ENCODE measurements at regions not wholly inside any gene's neighbourhood (a gene's known extent, or its start where the extent isn't known, plus 50 kb on each side); places are given as distances from the start of the nearest gene placed in this dataset.

DNA sequence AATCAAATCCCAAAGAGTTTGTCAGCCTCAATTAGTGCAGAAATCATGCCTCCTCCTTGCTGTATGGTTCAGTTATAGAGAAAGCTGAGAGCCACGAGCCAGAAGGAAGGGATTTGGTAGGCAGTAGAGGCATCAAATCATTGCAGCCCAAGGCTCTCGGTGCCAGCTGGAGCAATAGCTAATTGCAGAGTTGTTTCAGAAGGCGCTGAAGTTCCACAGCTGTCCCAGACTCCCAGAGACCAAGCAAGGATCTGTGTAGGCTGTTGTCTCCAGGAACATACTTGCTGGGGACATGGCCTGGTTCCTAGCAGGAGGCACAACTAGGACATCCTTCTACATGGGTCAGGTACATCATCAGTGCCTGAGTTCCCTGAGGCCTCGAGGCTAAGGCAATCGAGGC is 80.4 kb upstream of the WSCD2 start:
- TF ChIP-seq, protein P1, sequence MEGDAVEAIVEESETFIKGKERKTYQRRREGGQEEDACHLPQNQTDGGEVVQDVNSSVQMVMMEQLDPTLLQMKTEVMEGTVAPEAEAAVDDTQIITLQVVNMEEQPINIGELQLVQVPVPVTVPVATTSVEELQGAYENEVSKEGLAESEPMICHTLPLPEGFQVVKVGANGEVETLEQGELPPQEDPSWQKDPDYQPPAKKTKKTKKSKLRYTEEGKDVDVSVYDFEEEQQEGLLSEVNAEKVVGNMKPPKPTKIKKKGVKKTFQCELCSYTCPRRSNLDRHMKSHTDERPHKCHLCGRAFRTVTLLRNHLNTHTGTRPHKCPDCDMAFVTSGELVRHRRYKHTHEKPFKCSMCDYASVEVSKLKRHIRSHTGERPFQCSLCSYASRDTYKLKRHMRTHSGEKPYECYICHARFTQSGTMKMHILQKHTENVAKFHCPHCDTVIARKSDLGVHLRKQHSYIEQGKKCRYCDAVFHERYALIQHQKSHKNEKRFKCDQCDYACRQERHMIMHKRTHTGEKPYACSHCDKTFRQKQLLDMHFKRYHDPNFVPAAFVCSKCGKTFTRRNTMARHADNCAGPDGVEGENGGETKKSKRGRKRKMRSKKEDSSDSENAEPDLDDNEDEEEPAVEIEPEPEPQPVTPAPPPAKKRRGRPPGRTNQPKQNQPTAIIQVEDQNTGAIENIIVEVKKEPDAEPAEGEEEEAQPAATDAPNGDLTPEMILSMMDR (conservative IDR thresholded peaks at IDR 0.05; ENCODE audit: low read depth, low read length) = no peak
- TF ChIP-seq RAD21 (IDR thresholded peaks at IDR 0.05; ENCODE audit: low read length) (no peak), RCOR1 (IDR thresholded peaks at IDR 0.05; ENCODE audit: insufficient replicate concordance, low read length) (no peak), CEBPB (IDR thresholded peaks at IDR 0.05; ENCODE audit: low read depth, low read length) (no peak), FOS (IDR thresholded peaks at IDR 0.05; ENCODE audit: low read depth, low read length) (no peak), POLR2A (IDR thresholded peaks at IDR 0.05; ENCODE audit: low read depth, low read length) (no peak), SMC3 (IDR thresholded peaks at IDR 0.05; ENCODE audit: low read depth, low read length) (no peak), BHLHE40 (IDR thresholded peaks at IDR 0.05; ENCODE audit: low read depth, low read length) (no peak), CHD1 (IDR thresholded peaks at IDR 0.05; ENCODE audit: low read depth, low read length) (no peak), MAZ (IDR thresholded peaks at IDR 0.05; ENCODE audit: borderline replicate concordance, low read depth, low read length) (no peak)
- TF ChIP-seq, protein P2, sequence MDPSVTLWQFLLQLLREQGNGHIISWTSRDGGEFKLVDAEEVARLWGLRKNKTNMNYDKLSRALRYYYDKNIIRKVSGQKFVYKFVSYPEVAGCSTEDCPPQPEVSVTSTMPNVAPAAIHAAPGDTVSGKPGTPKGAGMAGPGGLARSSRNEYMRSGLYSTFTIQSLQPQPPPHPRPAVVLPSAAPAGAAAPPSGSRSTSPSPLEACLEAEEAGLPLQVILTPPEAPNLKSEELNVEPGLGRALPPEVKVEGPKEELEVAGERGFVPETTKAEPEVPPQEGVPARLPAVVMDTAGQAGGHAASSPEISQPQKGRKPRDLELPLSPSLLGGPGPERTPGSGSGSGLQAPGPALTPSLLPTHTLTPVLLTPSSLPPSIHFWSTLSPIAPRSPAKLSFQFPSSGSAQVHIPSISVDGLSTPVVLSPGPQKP (IDR thresholded peaks at IDR 0.05; ENCODE audit: borderline replicate concordance, low read depth, low read length) = no peak
- TF ChIP-seq, protein P3, sequence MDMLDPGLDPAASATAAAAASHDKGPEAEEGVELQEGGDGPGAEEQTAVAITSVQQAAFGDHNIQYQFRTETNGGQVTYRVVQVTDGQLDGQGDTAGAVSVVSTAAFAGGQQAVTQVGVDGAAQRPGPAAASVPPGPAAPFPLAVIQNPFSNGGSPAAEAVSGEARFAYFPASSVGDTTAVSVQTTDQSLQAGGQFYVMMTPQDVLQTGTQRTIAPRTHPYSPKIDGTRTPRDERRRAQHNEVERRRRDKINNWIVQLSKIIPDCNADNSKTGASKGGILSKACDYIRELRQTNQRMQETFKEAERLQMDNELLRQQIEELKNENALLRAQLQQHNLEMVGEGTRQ (IDR thresholded peaks at IDR 0.05; ENCODE audit: low read depth, low read length) = no peak

Data from IMR-90 (cell line).